SK-N-SH (cell line): ENCODE measurements at regions not wholly inside any gene's neighbourhood (a gene's known extent, or its start where the extent isn't known, plus 50 kb on each side); places are given as distances from the start of the nearest gene placed in this dataset.

Source experiments
- CTCF ChIP-seq: fragments of 200-600 bp; sonication (generic); IDR thresholded peaks from 2 replicates; pipeline ENCODE4 v1.6.1; 2017; ENCODE audit warnings: antibody characterized with exemption, mild to moderate bottlenecking, moderate library complexity
- EZH2phosphoT487 ChIP-seq: fragments of 200-600 bp; sonication (generic); IDR thresholded peaks from 2 replicates; pipeline ENCODE4 v1.6.1; 2017; ENCODE audit warnings: low read depth, mixed run types, mild to moderate bottlenecking, antibody characterized with exemption, moderate library complexity, borderline replicate concordance
- FOXM1 ChIP-seq: IDR thresholded peaks from 2 replicates; pipeline ENCODE4 v1.4.0; 2012; ENCODE audit warnings: low read depth, mild to moderate bottlenecking
- GATA2 ChIP-seq: sonication (generic); formaldehyde crosslinking; IDR thresholded peaks from 2 replicates; pipeline ENCODE4 v1.5.0; 2020; ENCODE audit warnings: mild to moderate bottlenecking, missing genetic modification reagents
- NFIC ChIP-seq: IDR thresholded peaks from 2 replicates; pipeline ENCODE4 v1.4.0; 2012; ENCODE audit warnings: borderline replicate concordance
- POLR2AphosphoS5 ChIP-seq: IDR thresholded peaks from 2 replicates; pipeline ENCODE4 v1.6.1; 2012; ENCODE audit warnings: low read depth, low read length
- RFX5 ChIP-seq: IDR thresholded peaks from 2 replicates; pipeline ENCODE4 v1.6.1; 2012; ENCODE audit warnings: mild to moderate bottlenecking, improper control_type of control experiment, low read length
- SIN3A ChIP-seq: IDR thresholded peaks from 2 replicates; pipeline ENCODE4 v1.6.1; 2012; ENCODE audit warnings: low read depth, mild to moderate bottlenecking, low read length, moderate library complexity, borderline replicate concordance
- TEAD4 ChIP-seq: IDR thresholded peaks from 2 replicates; pipeline ENCODE4 v1.4.0; 2012; ENCODE audit warnings: mild to moderate bottlenecking, borderline replicate concordance; ENCODE audit not compliant: insufficient read depth
- YY1 ChIP-seq: IDR thresholded peaks from 2 replicates; pipeline ENCODE4 v1.4.0; 2012; ENCODE audit warnings: low read depth, mild to moderate bottlenecking
- ZBTB33 ChIP-seq: IDR thresholded peaks from 2 replicates; pipeline ENCODE4 v1.4.0; 2012; ENCODE audit warnings: low read depth, borderline replicate concordance
- TF ChIP-seq, protein P1 (sequence below): IDR thresholded peaks from 2 replicates; pipeline ENCODE4 v1.4.0; 2012; ENCODE audit warnings: low read depth
- TF ChIP-seq, protein P2 (sequence below): IDR thresholded peaks from 2 replicates; pipeline ENCODE4 v1.6.1; 2012; ENCODE audit warnings: mild to moderate bottlenecking, low read depth, low read length, moderate library complexity

DNA sequence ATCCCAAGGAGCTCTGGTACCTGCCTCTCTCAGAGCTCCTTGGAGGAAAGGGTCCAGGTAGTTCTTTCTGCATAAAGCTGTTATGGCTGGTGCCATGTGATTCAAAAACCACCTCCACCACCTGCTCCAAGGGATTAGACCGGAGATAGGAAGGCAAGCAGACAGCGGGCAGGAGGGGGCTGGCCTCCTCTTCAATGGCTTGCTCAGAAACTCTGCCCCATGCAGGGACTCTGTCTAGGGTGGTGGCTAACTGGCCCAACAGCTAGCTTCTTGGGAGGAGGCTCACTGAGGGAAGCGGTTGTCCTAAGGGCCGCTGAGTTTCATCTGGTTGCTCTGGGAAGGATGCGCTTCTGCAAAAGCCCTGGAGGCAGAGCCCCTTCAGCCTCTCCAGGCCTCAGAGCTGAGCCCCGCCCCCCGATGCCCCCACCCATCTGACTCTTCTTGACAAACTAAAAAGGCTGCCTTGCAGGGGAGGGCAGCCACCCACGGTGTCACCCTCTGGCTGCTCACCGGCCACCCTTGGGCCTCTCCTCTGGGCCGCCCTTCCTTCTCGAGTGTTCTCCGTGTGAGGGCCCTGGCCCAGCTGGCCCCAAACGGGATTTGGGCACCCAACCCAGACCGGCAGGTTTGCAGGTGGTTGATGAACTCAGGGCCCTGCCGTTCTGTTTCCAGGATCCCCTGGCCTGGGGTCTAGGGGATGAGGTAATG lies 90.2 kb downstream of the MCFD2 start:
- TF ChIP-seq NFIC (no peak), CTCF (no peak), GATA2 (CRISPR knock-in tag) (no peak), ZBTB33 (no peak), POLR2AphosphoS5 (no peak), TEAD4 (no peak), YY1 (no peak), RFX5 (no peak), FOXM1 (no peak), EZH2phosphoT487 (no peak), SIN3A (no peak)
- TF ChIP-seq, protein P1, sequence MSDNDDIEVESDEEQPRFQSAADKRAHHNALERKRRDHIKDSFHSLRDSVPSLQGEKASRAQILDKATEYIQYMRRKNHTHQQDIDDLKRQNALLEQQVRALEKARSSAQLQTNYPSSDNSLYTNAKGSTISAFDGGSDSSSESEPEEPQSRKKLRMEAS: no peak
- TF ChIP-seq, protein P2, sequence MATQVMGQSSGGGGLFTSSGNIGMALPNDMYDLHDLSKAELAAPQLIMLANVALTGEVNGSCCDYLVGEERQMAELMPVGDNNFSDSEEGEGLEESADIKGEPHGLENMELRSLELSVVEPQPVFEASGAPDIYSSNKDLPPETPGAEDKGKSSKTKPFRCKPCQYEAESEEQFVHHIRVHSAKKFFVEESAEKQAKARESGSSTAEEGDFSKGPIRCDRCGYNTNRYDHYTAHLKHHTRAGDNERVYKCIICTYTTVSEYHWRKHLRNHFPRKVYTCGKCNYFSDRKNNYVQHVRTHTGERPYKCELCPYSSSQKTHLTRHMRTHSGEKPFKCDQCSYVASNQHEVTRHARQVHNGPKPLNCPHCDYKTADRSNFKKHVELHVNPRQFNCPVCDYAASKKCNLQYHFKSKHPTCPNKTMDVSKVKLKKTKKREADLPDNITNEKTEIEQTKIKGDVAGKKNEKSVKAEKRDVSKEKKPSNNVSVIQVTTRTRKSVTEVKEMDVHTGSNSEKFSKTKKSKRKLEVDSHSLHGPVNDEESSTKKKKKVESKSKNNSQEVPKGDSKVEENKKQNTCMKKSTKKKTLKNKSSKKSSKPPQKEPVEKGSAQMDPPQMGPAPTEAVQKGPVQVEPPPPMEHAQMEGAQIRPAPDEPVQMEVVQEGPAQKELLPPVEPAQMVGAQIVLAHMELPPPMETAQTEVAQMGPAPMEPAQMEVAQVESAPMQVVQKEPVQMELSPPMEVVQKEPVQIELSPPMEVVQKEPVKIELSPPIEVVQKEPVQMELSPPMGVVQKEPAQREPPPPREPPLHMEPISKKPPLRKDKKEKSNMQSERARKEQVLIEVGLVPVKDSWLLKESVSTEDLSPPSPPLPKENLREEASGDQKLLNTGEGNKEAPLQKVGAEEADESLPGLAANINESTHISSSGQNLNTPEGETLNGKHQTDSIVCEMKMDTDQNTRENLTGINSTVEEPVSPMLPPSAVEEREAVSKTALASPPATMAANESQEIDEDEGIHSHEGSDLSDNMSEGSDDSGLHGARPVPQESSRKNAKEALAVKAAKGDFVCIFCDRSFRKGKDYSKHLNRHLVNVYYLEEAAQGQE: no peak
